H1 (cell line): ENCODE measurements at regions not wholly inside any gene's neighbourhood (a gene's known extent, or its start where the extent isn't known, plus 50 kb on each side); places are given as distances from the start of the nearest gene placed in this dataset.

Experiments used
- CTCF ChIA-PET: fragments of 300-600 bp; sonication (Branson Sonifier 250); formaldehyde crosslinking; loops from one replicate; lab custom pipeline; 2021; ENCODE audit not compliant: partially characterized antibody; lab: Charles Lee
- POLR2A ChIA-PET: fragments of 300-600 bp; sonication (Branson Sonifier 250); formaldehyde crosslinking; loops from one replicate; lab custom pipeline; 2021; ENCODE audit warnings: inconsistent platforms; ENCODE audit not compliant: partially characterized antibody; lab: Charles Lee
- DNase-seq, 2 experiments: peaks; one replicate each; pipeline versions ENCODE4 v3.0.0 to v3.0.0-alpha.2; 2010 to 2022; ENCODE audit warnings: low spot score in 2 of 2, low read depth in 1 of 2, mixed read lengths in 1 of 2
- FAIRE-seq: peaks from 2 replicates; lab custom pipeline; 2011; peaks lifted over from hg19 to GRCh38; lab: Jason Lieb, UNC
- H2AFZ ChIP-seq: 2 replicates; pipeline ENCODE4 v1.8.1; 2012; ENCODE audit warnings: low read length, inconsistent platforms
- H2AK5ac ChIP-seq: 2 replicates; pipeline ENCODE4 v1.6.1; 2013; ENCODE audit warnings: low read depth, low read length
- H2BK120ac ChIP-seq: replicated peaks from 2 replicates; pipeline ENCODE3; 2013; ENCODE audit warnings: low read depth, low read length, inconsistent platforms
- H2BK12ac ChIP-seq: 2 replicates; pipeline ENCODE4 v1.6.1; 2013; ENCODE audit warnings: low read depth, low read length
- H2BK15ac ChIP-seq: 2 replicates; pipeline ENCODE4 v1.6.1; 2013; ENCODE audit warnings: low read length
- H2BK20ac ChIP-seq: 2 replicates; pipeline ENCODE4 v1.6.1; 2013; ENCODE audit warnings: low read length
- H2BK5ac ChIP-seq: 2 replicates; pipeline ENCODE4 v1.6.1; 2013; ENCODE audit warnings: low read depth, low read length
- H3K14ac ChIP-seq: 2 replicates; pipeline ENCODE4 v1.6.1; 2013; ENCODE audit warnings: inconsistent platforms; ENCODE audit not compliant: insufficient read length
- H3K18ac ChIP-seq: 2 replicates; pipeline ENCODE4 v1.6.1; 2013; ENCODE audit warnings: low read length; ENCODE audit errors: extremely low read depth
- H3K23ac ChIP-seq: 2 replicates; pipeline ENCODE4 v1.6.1; 2013; ENCODE audit warnings: inconsistent platforms; ENCODE audit not compliant: insufficient read length
- H3K23me2 ChIP-seq: 2 replicates; pipeline ENCODE4 v1.6.1; 2013; ENCODE audit warnings: low read depth, low read length
- H3K27ac ChIP-seq: 2 replicates; pipeline ENCODE4 v1.6.1; 2011; ENCODE audit warnings: low read depth, low read length, inconsistent platforms
- H3K27me3 ChIP-seq, 4 experiments: replicated peaks in 1 of 4; 1 replicate in 1 of 4; 2 replicates in 3 of 4; pipeline versions ENCODE4 v1.6.1 to v1.8.1; 2011 to 2013; ENCODE audit warnings: low read length in 3 of 4, mild to moderate bottlenecking in 3 of 4, inconsistent platforms in 2 of 4, mixed read lengths in 2 of 4, moderate library complexity in 1 of 4; ENCODE audit not compliant: control insufficient read depth in 3 of 4, insufficient read depth in 3 of 4; ENCODE audit errors: extremely low read depth in 1 of 4
- H3K36me3 ChIP-seq, 4 experiments: 2 replicates each; pipeline versions ENCODE4 v1.6.1 to v1.8.1; 2011 to 2013; ENCODE audit warnings: mild to moderate bottlenecking in 4 of 4, low read length in 3 of 4, moderate library complexity in 2 of 4, control low read depth in 1 of 4, inconsistent platforms in 1 of 4; ENCODE audit not compliant: insufficient read depth in 4 of 4, control insufficient read depth in 2 of 4
- H3K4ac ChIP-seq: replicated peaks from 2 replicates; pipeline ENCODE3; 2013; ENCODE audit warnings: low read length, low read depth, mixed read lengths, inconsistent platforms; ENCODE audit not compliant: insufficient read length
- H3K4me1 ChIP-seq, 4 experiments: replicated peaks in 1 of 4; 1 replicate in 1 of 4; 2 replicates in 3 of 4; pipeline versions ENCODE4 v1.6.1 to v1.8.1; 2011 to 2013; ENCODE audit warnings: low read length in 3 of 4, inconsistent platforms in 2 of 4, mixed read lengths in 1 of 4; ENCODE audit not compliant: insufficient read depth in 4 of 4, control insufficient read depth in 3 of 4
- H3K4me2 ChIP-seq, 2 experiments: 2 replicates each; pipeline versions ENCODE4 v1.6.1 to v1.8.1; 2011 to 2013; ENCODE audit warnings: low read depth in 2 of 2, low read length in 2 of 2, control low read depth in 1 of 2, inconsistent platforms in 1 of 2, mild to moderate bottlenecking in 1 of 2; ENCODE audit not compliant: insufficient read depth in 1 of 2
- H3K4me3 ChIP-seq, 4 experiments: fragments of 200-600, 300-600 bp in 1 of 4; sonication (generic), shearing (Covaris generic), sonication (Bioruptor Twin) in 1 of 4; 2 replicates each; pipeline versions ENCODE4 v1.5.1 to v1.8.1; 2011 to 2016; ENCODE audit warnings: low read length in 4 of 4, low read depth in 3 of 4, control low read depth in 2 of 4, inconsistent platforms in 2 of 4, mild to moderate bottlenecking in 2 of 4, mixed read lengths in 1 of 4, moderate library complexity in 1 of 4; ENCODE audit not compliant: insufficient read depth in 2 of 4; ENCODE audit errors: extremely low read depth in 1 of 4
- H3K56ac ChIP-seq: replicated peaks from 2 replicates; pipeline ENCODE3; 2013; ENCODE audit warnings: low read depth, mild to moderate bottlenecking, mixed read lengths, low read length, inconsistent platforms; ENCODE audit not compliant: insufficient read length
- H3K79me1 ChIP-seq: 2 replicates; pipeline ENCODE4 v1.6.1; 2013; ENCODE audit warnings: low read depth, low read length, control low read depth
- H3K79me2 ChIP-seq, 2 experiments: 2 replicates each; pipeline versions ENCODE4 v1.6.1 to v1.8.1; 2012 to 2013; ENCODE audit warnings: low read length in 2 of 2, mild to moderate bottlenecking in 2 of 2, inconsistent platforms in 1 of 2; ENCODE audit not compliant: insufficient read depth in 2 of 2, control insufficient read depth in 1 of 2
- H3K9ac ChIP-seq, 4 experiments: replicated peaks in 1 of 4; 1 replicate in 1 of 4; 2 replicates in 3 of 4; pipeline versions ENCODE4 v1.6.1 to v1.8.1; 2011 to 2013; ENCODE audit warnings: low read depth in 3 of 4, low read length in 3 of 4, control low read depth in 2 of 4, mild to moderate bottlenecking in 2 of 4, moderate library complexity in 2 of 4, inconsistent platforms in 1 of 4; ENCODE audit errors: extremely low read depth in 1 of 4
- H3K9me3 ChIP-seq, 2 experiments: 2 replicates each; pipeline versions ENCODE4 v1.6.1 to v1.8.1; 2012 to 2013; ENCODE audit warnings: mild to moderate bottlenecking in 2 of 2, moderate library complexity in 2 of 2, control low read depth in 1 of 2, inconsistent platforms in 1 of 2, low read depth in 1 of 2, low read length in 1 of 2, mixed read lengths in 1 of 2; ENCODE audit not compliant: insufficient read depth in 2 of 2
- H4K20me1 ChIP-seq, 2 experiments: replicated peaks in 1 of 2; 2 replicates each; pipeline versions ENCODE3 to v1.8.1; 2011 to 2013; ENCODE audit warnings: inconsistent platforms in 2 of 2, low read length in 2 of 2, mild to moderate bottlenecking in 1 of 2; ENCODE audit not compliant: insufficient read depth in 2 of 2, control insufficient read depth in 1 of 2
- H4K5ac ChIP-seq: 2 replicates; pipeline ENCODE4 v1.6.1; 2013; ENCODE audit warnings: low read length, low read depth, mixed read lengths, inconsistent platforms; ENCODE audit not compliant: insufficient read length
- H4K8ac ChIP-seq: 2 replicates; pipeline ENCODE4 v1.8.0; 2013; ENCODE audit warnings: mild to moderate bottlenecking, moderate library complexity, low read length, inconsistent platforms; ENCODE audit not compliant: insufficient read depth; ENCODE audit errors: extremely low read depth
- H4K91ac ChIP-seq: replicated peaks from 2 replicates; pipeline ENCODE3; 2013; ENCODE audit warnings: low read length, mixed read lengths, inconsistent platforms; ENCODE audit not compliant: insufficient read length
- ASH2L ChIP-seq: fragments of 200-600, 300-600 bp; sonication (generic); IDR thresholded peaks from one replicate; pipeline ENCODE4 v1.7.1; 2017; ENCODE audit warnings: low read length
- CEBPB ChIP-seq: IDR thresholded peaks from 2 replicates; pipeline ENCODE4 v1.6.1; 2012; ENCODE audit warnings: low read depth, low read length
- CHD1 ChIP-seq: IDR thresholded peaks from 2 replicates; pipeline ENCODE4 v1.6.1; 2012; ENCODE audit warnings: low read depth, low read length, improper control_type of control experiment
- CREB1 ChIP-seq: IDR thresholded peaks from 2 replicates; pipeline ENCODE4 v1.6.1; 2012; ENCODE audit warnings: inconsistent platforms
- EGR1 ChIP-seq: IDR thresholded peaks from 2 replicates; pipeline ENCODE4 v1.6.1; 2011; ENCODE audit warnings: low read depth, low read length, borderline replicate concordance
- EP300 ChIP-seq, 2 experiments: IDR thresholded peaks; 1 replicate in 1 of 2; 2 replicates in 1 of 2; pipeline ENCODE4 v1.6.1; 2011 to 2012; ENCODE audit warnings: low read depth in 2 of 2, low read length in 2 of 2, mild to moderate bottlenecking in 2 of 2, borderline replicate concordance in 1 of 2, inconsistent platforms in 1 of 2, moderate library complexity in 1 of 2
- GABPA ChIP-seq: IDR thresholded peaks from 2 replicates; pipeline ENCODE4 v1.6.1; 2011; ENCODE audit warnings: mild to moderate bottlenecking, low read length, moderate library complexity, borderline replicate concordance; ENCODE audit not compliant: insufficient read depth
- GTF2F1 ChIP-seq: IDR thresholded peaks from 2 replicates; pipeline ENCODE4 v1.6.1; 2012; ENCODE audit warnings: low read depth, low read length, improper control_type of control experiment, borderline replicate concordance
- HDAC2 ChIP-seq, 2 experiments: fragments of 300-600 bp in 1 of 2; sonication (generic) in 1 of 2; IDR thresholded peaks; 2 replicates each; pipeline ENCODE4 v1.6.1; 2011 to 2012; ENCODE audit warnings: low read depth in 2 of 2, low read length in 2 of 2, mild to moderate bottlenecking in 2 of 2, moderate library complexity in 2 of 2, borderline replicate concordance in 1 of 2, inconsistent platforms in 1 of 2
- JUND ChIP-seq: IDR thresholded peaks from 2 replicates; pipeline ENCODE4 v1.6.1; 2011; ENCODE audit warnings: mild to moderate bottlenecking, improper control_type of control experiment, low read length
- KDM4A ChIP-seq: IDR thresholded peaks from one replicate; pipeline ENCODE4 v1.7.1; 2012; ENCODE audit warnings: low read depth, mild to moderate bottlenecking, moderate library complexity, low read length, inconsistent platforms; ENCODE audit not compliant: severe bottlenecking
- NANOG ChIP-seq: IDR thresholded peaks from 2 replicates; pipeline ENCODE4 v1.6.1; 2011; ENCODE audit warnings: low read length, low read depth, mild to moderate bottlenecking, inconsistent platforms; ENCODE audit not compliant: insufficient read depth, poor library complexity, severe bottlenecking
- POLR2A ChIP-seq, 2 experiments: IDR thresholded peaks; 1 replicate in 1 of 2; 2 replicates in 1 of 2; pipeline ENCODE4 v1.6.1; 2011; ENCODE audit warnings: low read depth in 2 of 2, low read length in 2 of 2, mild to moderate bottlenecking in 2 of 2; ENCODE audit errors: control extremely low read depth in 1 of 2
- RXRA ChIP-seq: IDR thresholded peaks from 2 replicates; pipeline ENCODE4 v1.6.1; 2011; ENCODE audit warnings: low read depth, mild to moderate bottlenecking, low read length, moderate library complexity; ENCODE audit not compliant: insufficient read depth
- SIRT6 ChIP-seq: IDR thresholded peaks from one replicate; pipeline ENCODE4 v1.7.1; 2012; ENCODE audit warnings: low read length, inconsistent platforms
- TBP ChIP-seq: IDR thresholded peaks from 2 replicates; pipeline ENCODE4 v1.6.1; 2011; ENCODE audit warnings: low read depth, low read length, improper control_type of control experiment
- YY1 ChIP-seq: IDR thresholded peaks from 2 replicates; pipeline ENCODE4 v1.6.1; 2011; ENCODE audit warnings: low read depth, mild to moderate bottlenecking, low read length
- WGBS, 2 experiments: shearing (Covaris generic) in 1 of 2; methylation state at CpG; one replicate each; pipeline versions ENCODE4 v1.1.6 to v1.1.7; 2013 to 2015; ENCODE audit warnings: low lambda C conversion rate in 2 of 2, mixed read lengths in 2 of 2, inconsistent platforms in 1 of 2, low coverage in 1 of 2, missing lambda C conversion rate in 1 of 2; ENCODE audit not compliant: insufficient replicate concordance in 2 of 2, insufficient coverage in 1 of 2, insufficient read length in 1 of 2; ENCODE audit errors: extremely low coverage in 1 of 2, missing lambda C conversion rate in 1 of 2; 5-methylcytosine and 5-hydroxymethylcytosine counted together

DNA sequence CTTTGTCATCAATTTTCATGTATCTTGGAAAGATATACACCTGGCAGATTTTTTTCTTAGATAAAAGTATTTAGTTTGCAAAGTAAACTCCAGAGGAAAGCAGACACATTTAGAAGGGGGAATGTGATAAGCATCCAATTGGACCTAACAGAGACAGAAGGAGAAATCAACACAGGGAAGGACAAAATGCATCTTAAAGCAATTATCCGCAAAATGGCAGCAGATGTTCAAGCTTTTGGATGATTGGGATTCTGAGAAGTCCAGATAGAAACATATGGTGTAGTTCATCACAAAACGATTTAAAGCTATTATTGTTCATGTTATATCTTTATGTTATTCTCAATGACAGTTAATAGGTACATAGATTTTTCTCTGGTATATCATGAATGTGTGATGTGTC lies 1153.1 kb upstream of the B3GALT2 start:
- no peak overlapping the region for H2BK20ac ChIP-seq
- no peak overlapping the region for H2AK5ac ChIP-seq
- H3K18ac ChIP-seq: no peak overlapping the region
- ChIA-PET CTCF (no interaction called here), POLR2A (no interaction called here)
- WGBS, 2 experiments: 87% methylated on average over 2 of the region's 2 CpGs; no CpG with 5 or more reads in 1 of the 2 experiments
- H3K14ac ChIP-seq: no peak overlapping the region
- H3K4ac ChIP-seq: no peak overlapping the region
- H3K4me2 ChIP-seq: no peak overlapping the region
- no peak overlapping the region for H2AFZ ChIP-seq
- H3K79me1 ChIP-seq: no peaks in the 10 kb centered on the region
- H2BK12ac ChIP-seq: no peak overlapping the region
- FAIRE-seq (no peak), DNase-seq (no peak)
- H2BK5ac ChIP-seq: no peak overlapping the region
- H3K79me2 ChIP-seq: no peaks in the 10 kb centered on the region
- H3K27me3 ChIP-seq: no peaks in the 10 kb centered on the region
- H3K23me2 ChIP-seq: 0 out of 2 replicates have a peak, but pooled peaks cover 2% of the 10 kb centered on the region
- no peak overlapping the region for H2BK15ac ChIP-seq
- no peak overlapping the region for H3K9ac ChIP-seq
- no peak overlapping the region for H3K27ac ChIP-seq
- H3K9me3 ChIP-seq: no peaks in the 10 kb centered on the region
- no peak overlapping the region for H3K23ac ChIP-seq
- H2BK120ac ChIP-seq: no peak overlapping the region
- H3K56ac ChIP-seq: no peak overlapping the region
- no peaks in the 10 kb centered on the region for H4K20me1 ChIP-seq
- H4K8ac ChIP-seq: no peak overlapping the region
- H4K5ac ChIP-seq: no peak overlapping the region
- no peak overlapping the region for H4K91ac ChIP-seq
- no peaks in the 10 kb centered on the region for H3K36me3 ChIP-seq
- no peak overlapping the region for H3K4me3 ChIP-seq
- H3K4me1 ChIP-seq: peaks cover 0 to 3% (median 0%) of the 10 kb centered on the region in 4 experiments; a peak in 2 of 7 replicates
- TF ChIP-seq JUND (no peak), CREB1 (no peak), CEBPB (no peak), ASH2L (no peak), KDM4A (no peak), NANOG (no peak), CHD1 (no peak), EGR1 (no peak), YY1 (no peak), HDAC2 (IDR thresholded peaks at IDR 0.05; ENCODE audit: borderline replicate concordance in 1 of 2, low read depth in 2 of 2, low read length in 2 of 2) (no peak), EP300 (IDR thresholded peaks at IDR 0.05; ENCODE audit: borderline replicate concordance in 1 of 2, low read depth in 2 of 2, low read length in 2 of 2) (no peak), POLR2A (IDR thresholded peaks at IDR 0.05; ENCODE audit: control extremely low read depth in 1 of 2, low read depth in 2 of 2, low read length in 2 of 2) (no peak), SIRT6 (no peak), GABPA (no peak), GTF2F1 (no peak), RXRA (no peak), TBP (no peak)
